ENCODE measurements at regions not wholly inside any gene's neighbourhood (a gene's known extent, or its start where the extent isn't known, plus 50 kb on each side); places are given as distances from the start of the nearest gene placed in this dataset.

GRCh38 chr5:77157732-77158532 lies 52.5 kb upstream of the PDE8B start:
- no peak for DNase-seq (ENCODE audit: low read depth, low spot score)

DNA sequence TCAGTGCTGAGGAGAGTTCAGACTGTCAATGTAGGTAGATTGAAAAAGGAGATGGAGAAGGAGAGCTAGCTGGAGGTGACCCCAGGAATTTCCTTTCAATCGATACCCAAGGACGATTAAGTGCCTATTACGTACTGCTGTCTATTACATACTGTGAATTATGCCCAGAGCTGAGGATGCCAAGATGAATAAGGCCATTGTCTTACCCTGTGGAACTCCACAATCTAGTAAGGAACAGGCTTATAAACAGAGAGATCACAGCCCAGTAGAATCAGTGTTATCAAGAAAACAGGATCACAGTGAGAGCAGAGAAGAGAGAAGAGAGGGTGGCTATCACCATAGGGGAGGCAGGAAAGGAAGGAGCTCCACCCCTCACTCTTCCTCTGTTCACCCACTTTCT lies 54.1 kb upstream of the PDE8B start:
- DNase-seq (ENCODE audit: low read depth, low spot score), result no peak

- no peak for DNase-seq (ENCODE audit: low read depth, low spot score)
These were observed 55.2 kb upstream of the PDE8B start for GRCh38 chr5:77155179-77155785.

DNA sequence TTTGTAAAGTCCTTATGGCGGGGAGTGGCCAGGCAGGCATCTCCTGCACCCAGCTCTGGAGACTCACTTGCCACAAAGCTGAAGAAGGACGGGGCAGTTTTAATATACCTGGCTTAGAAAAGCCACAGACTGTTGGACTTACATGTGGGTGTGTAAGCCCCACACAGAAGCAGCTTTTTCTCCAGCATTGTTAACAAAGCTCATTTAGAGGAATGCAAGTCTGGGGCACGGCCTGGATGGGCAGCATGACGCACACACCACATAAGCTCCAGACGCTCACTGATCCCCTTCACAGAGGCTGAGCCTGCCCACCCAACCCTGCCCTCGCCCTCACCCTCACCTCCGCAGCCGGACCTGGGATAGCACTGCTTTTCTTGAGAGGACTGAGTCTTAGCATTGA lies 58.0 kb upstream of the PDE8B start:
- peak; percentile 10 for DNase-seq (ENCODE audit: low read depth, low spot score)

DNA sequence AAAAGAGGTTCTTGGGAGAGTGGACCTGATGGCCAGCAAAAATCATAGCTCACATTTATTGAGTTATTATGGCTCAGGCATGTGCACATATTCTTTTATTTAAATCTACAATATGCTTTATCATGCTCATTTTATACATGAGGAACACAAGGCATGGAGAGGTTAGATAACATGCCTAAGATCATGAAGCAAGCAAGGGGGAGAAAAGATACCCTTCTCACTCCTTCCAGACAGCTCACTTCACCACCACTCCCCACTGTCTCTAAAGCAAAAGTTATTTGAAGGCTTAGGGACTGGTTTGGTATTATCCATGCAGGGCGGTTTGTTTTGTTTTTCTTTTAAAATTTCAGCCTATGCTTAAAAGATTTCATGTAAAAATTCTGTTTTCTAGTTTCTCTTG lies 59.0 kb upstream of the PDE8B start:
- no peak for DNase-seq (ENCODE audit: low read depth, low spot score)

GRCh38 chr5:77146896-77147295 lies 59.8 kb upstream of the ZBED3 start:
- no peak for DNase-seq (ENCODE audit: low read depth, low spot score)

GRCh38 chr5:77145666-77146065 lies 58.6 kb upstream of the ZBED3 start:
- peak; percentile 23 for DNase-seq (ENCODE audit: low read depth, low spot score)

GRCh38 chr5:77144837-77145139 lies 57.7 kb upstream of the ZBED3 start:
- no peak for DNase-seq (ENCODE audit: low read depth, low spot score)

GRCh38 chr5:77143998-77144836 lies 57.1 kb upstream of the ZBED3 start:
- DNase-seq (ENCODE audit: low read depth, low spot score), result peak; percentile 85

GRCh38 chr5:77140350-77140749 lies 53.3 kb upstream of the ZBED3 start:
- no peak for DNase-seq (ENCODE audit: low read depth, low spot score)

DNA sequence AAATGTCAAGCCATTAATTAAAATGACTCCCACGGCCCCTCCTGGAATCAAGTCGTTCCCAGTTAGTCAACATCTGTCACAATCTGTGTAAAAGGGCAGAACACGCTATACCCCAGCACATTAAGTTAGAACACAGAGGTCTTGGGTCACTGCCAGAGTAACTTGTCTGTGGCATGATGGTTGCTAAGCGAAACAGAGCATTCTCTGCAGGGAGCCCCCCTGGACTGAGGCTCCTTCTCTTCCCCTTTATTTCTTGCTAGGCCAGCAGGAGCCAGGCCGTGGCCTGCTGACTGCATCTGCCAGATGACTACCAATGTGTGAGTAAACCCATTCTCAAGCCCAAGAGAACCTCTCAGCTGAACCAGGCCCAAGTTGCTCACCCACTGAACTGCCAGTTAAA lies 51.9 kb upstream of the ZBED3 start:
- peak; percentile 84 for DNase-seq (ENCODE audit: low read depth, low spot score)

All from astrocyte of the hippocampus (primary cell).